HUES6 (cell line): ENCODE measurements at regions not wholly inside any gene's neighbourhood (a gene's known extent, or its start where the extent isn't known, plus 50 kb on each side); places are given as distances from the start of the nearest gene placed in this dataset.
"Not testable (repeated sequence)": the region's sequence is repeated elsewhere in the genome, so short reads cannot be mapped to it uniquely, and the experiment has no call there.

Source experiments
- H3K27ac ChIP-seq: 2 replicates; pipeline ENCODE4 v1.7.0; 2013; ENCODE audit warnings: low read depth, mild to moderate bottlenecking, low read length, inconsistent platforms
- H3K27me3 ChIP-seq: 2 replicates; pipeline ENCODE4 v1.6.1; 2013; ENCODE audit warnings: low read length; ENCODE audit not compliant: control insufficient read depth, insufficient read depth
- H3K36me3 ChIP-seq: 2 replicates; pipeline ENCODE4 v1.6.1; 2013; ENCODE audit warnings: low read length; ENCODE audit not compliant: control insufficient read depth, insufficient read depth
- H3K4me1 ChIP-seq: 2 replicates; pipeline ENCODE4 v1.6.1; 2013; ENCODE audit warnings: low read length; ENCODE audit not compliant: control insufficient read depth, insufficient read depth
- H3K4me3 ChIP-seq: 2 replicates; pipeline ENCODE4 v1.5.1; 2013; ENCODE audit warnings: low read depth, low read length
- H3K9ac ChIP-seq: one replicate; pipeline ENCODE4 v1.6.1; 2013; ENCODE audit warnings: mild to moderate bottlenecking, low read length
- H3K9me3 ChIP-seq: 2 replicates; pipeline ENCODE4 v1.6.1; 2013; ENCODE audit warnings: low read depth, low read length; ENCODE audit not compliant: control insufficient read depth, insufficient read depth

GRCh38 chr2:52022006-52022405, 990.1 kb upstream of the NRXN1 start:
- Histone ChIP-seq H3K9me3 (peaks cover 9% of the 10 kb centered on the region), H3K27me3 (no peaks in the 10 kb centered on the region), H3K4me3 (no peak overlapping the region)

GRCh38 chr2:52017646-52018235, 985.8 kb upstream of the NRXN1 start:
- Histone ChIP-seq H3K9me3 (peaks cover 11% of the 10 kb centered on the region), H3K27me3 (no peaks in the 10 kb centered on the region), H3K4me3 (no peak overlapping the region), H3K27ac (no peak overlapping the region), H3K36me3 (no peaks in the 10 kb centered on the region; the same call in 1 of the 2 replicates), H3K4me1 (no peaks in the 10 kb centered on the region; the same call in 1 of the 2 replicates), H3K9ac (no peak overlapping the region)

More at GRCh38 chr2:52022006-52022405, 990.1 kb upstream of the NRXN1 start:
- no peak overlapping the region for H3K27ac ChIP-seq
- no peaks in the 10 kb centered on the region; the same call in 1 of the 2 replicates for H3K36me3 ChIP-seq
- no peak overlapping the region for H3K9ac ChIP-seq
- H3K4me1 ChIP-seq = no peaks in the 10 kb centered on the region; the same call in 1 of the 2 replicates

- H3K4me1 ChIP-seq = not testable (repeated sequence)
Measured at GRCh38 chr2:52006821-52007366, 975.0 kb upstream of the NRXN1 start.

GRCh38 chr2:52000151-52000855, 968.4 kb upstream of the NRXN1 start:
- Histone ChIP-seq H3K27ac (no peak overlapping the region), H3K9me3 (peaks cover 15% of the 10 kb centered on the region; the same call in 1 of the 2 replicates), H3K4me1 (no peaks in the 10 kb centered on the region), H3K36me3 (no peaks in the 10 kb centered on the region), H3K4me3 (no peak overlapping the region), H3K27me3 (no peaks in the 10 kb centered on the region), H3K9ac (no peak overlapping the region)

More at GRCh38 chr2:52006821-52007366, 975.0 kb upstream of the NRXN1 start:
- H3K27ac ChIP-seq, H3K36me3 ChIP-seq, H3K9ac ChIP-seq, H3K27me3 ChIP-seq, H3K9me3 ChIP-seq, H3K4me3 ChIP-seq: not testable (repeated sequence)

GRCh38 chr2:51998890-51999289, 967.0 kb upstream of the NRXN1 start:
- no peak overlapping the region for H3K4me3 ChIP-seq
- no peak overlapping the region for H3K9ac ChIP-seq
- H3K27me3 ChIP-seq = no peaks in the 10 kb centered on the region
- H3K9me3 ChIP-seq = peaks cover 15% of the 10 kb centered on the region; the same call in 1 of the 2 replicates
- H3K4me1 ChIP-seq = no peaks in the 10 kb centered on the region
- no peak overlapping the region for H3K27ac ChIP-seq
- H3K36me3 ChIP-seq = no peaks in the 10 kb centered on the region

- no peaks in the 10 kb centered on the region for H3K27me3 ChIP-seq
Measured at GRCh38 chr2:51997571-51997970, 965.6 kb upstream of the NRXN1 start.

GRCh38 chr2:51995293-51995692, 963.4 kb upstream of the NRXN1 start:
- Histone ChIP-seq H3K9ac (no peak overlapping the region), H3K27me3 (no peaks in the 10 kb centered on the region), H3K4me1 (0 out of 2 replicates have a peak, but pooled peaks cover 3% of the 10 kb centered on the region), H3K4me3 (no peak overlapping the region), H3K36me3 (no peaks in the 10 kb centered on the region), H3K9me3 (peaks cover 15% of the 10 kb centered on the region; the same call in 1 of the 2 replicates), H3K27ac (no peak overlapping the region)

More at GRCh38 chr2:51997571-51997970, 965.6 kb upstream of the NRXN1 start:
- Histone ChIP-seq H3K4me3 (no peak overlapping the region), H3K27ac (no peak overlapping the region), H3K9ac (no peak overlapping the region), H3K4me1 (no peaks in the 10 kb centered on the region), H3K36me3 (no peaks in the 10 kb centered on the region), H3K9me3 (peaks cover 15% of the 10 kb centered on the region; the same call in 1 of the 2 replicates)

- Histone ChIP-seq H3K4me3 (no peak overlapping the region), H3K9ac (no peak overlapping the region), H3K27me3 (no peaks in the 10 kb centered on the region), H3K27ac (no peak overlapping the region), H3K9me3 (peaks cover 9% of the 10 kb centered on the region; the same call in 1 of the 2 replicates), H3K4me1 (0 out of 2 replicates have a peak, but pooled peaks cover 3% of the 10 kb centered on the region), H3K36me3 (no peaks in the 10 kb centered on the region)
Measured at GRCh38 chr2:51994123-51994763, 962.3 kb upstream of the NRXN1 start.

- H3K27ac ChIP-seq = no peak overlapping the region
- H3K36me3 ChIP-seq = no peaks in the 10 kb centered on the region
- H3K27me3 ChIP-seq = no peaks in the 10 kb centered on the region
- H3K4me3 ChIP-seq = no peak overlapping the region
- H3K9ac ChIP-seq = no peak overlapping the region
- H3K4me1 ChIP-seq = 0 out of 2 replicates have a peak, but pooled peaks cover 3% of the 10 kb centered on the region
- H3K9me3 ChIP-seq = no peaks in the 10 kb centered on the region
Measured at GRCh38 chr2:51990684-51991083, 958.8 kb upstream of the NRXN1 start.

GRCh38 chr2:51986101-51986500, 954.2 kb upstream of the NRXN1 start:
- Histone ChIP-seq H3K27ac (no peak overlapping the region), H3K4me3 (no peak overlapping the region), H3K36me3 (no peaks in the 10 kb centered on the region), H3K9me3 (no peaks in the 10 kb centered on the region), H3K27me3 (no peaks in the 10 kb centered on the region), H3K4me1 (0 out of 2 replicates have a peak, but pooled peaks cover 3% of the 10 kb centered on the region), H3K9ac (no peak overlapping the region)
